ENCODE measurements at regions not wholly inside any gene's neighbourhood (a gene's known extent, or its start where the extent isn't known, plus 50 kb on each side); places are given as distances from the start of the nearest gene placed in this dataset.

DNA sequence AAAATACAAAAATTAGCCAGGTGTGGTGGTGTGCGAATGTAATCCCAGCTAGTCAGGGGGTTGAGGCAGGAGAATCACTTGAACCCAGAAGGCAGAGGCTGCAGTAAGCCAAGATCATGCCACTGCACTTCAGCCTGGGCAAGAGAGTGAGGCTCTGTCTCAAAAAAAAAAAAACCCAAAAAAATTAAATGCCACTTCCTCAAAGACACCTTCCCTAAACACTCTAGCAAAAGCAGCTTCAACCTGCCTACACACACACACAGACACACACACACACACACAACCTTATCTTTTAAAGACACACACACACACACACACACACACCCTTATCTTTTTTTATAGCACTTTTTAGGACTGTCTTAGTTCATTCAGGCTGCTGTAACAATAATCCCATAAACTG lies 201.7 kb upstream of the PSMD7 start:
- no peak for DNase-seq (ENCODE audit: low spot score)

DNA sequence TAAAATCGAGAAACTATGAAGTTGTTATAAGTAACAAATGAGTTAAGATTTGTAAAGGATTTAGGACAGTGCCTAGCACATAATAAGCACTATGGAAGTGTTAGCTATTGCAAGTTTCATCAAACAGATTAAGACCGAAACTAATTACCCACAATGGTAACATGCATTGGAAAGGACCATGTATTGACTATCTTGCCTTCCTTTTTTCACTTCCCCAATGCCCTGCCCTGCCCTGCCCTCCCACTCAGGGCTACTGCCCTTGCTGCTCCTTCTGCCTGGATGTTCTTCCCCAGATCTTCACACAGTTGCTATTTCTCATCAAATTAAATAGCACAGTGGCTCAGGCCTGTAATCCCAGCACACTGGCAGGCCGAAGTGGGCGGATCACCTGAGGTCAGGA lies 202.1 kb upstream of the PSMD7 start:
- DNase-seq (ENCODE audit: low spot score), result no peak

DNA sequence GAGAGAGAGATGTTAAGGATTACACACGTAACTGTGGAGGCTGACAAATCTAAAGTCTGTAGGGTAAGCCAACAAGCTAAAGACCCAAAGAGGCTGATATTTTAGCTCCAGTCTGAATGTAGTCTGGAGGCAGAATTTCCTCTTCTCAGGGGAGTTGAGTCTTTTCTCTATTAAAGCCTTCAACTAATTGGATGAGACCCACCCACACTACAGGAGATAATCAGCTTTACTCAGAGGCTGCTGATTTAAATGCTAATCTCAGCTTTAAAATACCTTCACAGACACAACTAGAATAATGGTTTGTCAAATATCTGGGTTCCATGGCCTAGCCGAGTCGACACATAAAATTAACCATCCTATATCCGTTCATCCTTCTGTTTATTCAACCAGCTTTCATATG lies 204.3 kb upstream of the PSMD7 start:
- DNase-seq (ENCODE audit: low spot score), result no peak

DNA sequence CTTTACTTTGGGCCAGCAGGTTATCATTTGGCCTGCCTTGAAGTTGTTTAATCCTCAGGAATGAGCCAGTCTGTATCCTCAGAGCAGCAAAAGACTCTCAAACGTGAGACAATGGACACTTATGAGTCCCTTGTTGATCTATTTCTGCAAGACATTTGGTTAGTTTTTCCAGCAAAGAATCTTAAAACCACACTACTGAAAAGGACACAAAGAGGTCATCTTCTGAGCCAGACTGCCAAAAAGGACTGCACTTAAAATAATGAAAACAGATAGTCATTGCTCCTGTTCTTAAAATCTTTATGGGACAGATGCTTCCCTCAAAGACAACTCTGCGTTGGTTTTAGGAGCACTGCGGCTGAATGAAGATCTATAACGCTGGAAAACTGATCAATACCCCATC lies 205.7 kb upstream of the PSMD7 start:
- DNase-seq (ENCODE audit: low spot score), result no peak

DNA sequence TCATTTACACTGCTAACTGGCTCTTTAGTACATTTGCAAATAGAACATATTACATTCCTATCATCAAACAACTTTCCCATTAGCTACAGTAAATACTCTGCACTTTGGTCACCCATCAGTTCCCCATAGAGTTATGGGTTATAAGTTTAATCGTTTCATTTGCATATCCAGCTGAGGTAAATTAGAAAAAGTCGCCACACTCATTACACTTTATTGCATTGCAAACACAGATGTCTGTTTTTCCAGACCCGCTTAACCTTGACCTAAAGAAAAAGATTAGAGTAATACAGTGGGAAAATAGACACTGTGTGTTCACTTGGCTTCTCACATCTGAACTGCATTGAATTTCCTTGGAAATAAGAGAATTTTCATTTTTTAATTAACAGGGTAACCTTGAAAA lies 213.1 kb upstream of the PSMD7 start:
- no peak for DNase-seq (ENCODE audit: low spot score)

DNA sequence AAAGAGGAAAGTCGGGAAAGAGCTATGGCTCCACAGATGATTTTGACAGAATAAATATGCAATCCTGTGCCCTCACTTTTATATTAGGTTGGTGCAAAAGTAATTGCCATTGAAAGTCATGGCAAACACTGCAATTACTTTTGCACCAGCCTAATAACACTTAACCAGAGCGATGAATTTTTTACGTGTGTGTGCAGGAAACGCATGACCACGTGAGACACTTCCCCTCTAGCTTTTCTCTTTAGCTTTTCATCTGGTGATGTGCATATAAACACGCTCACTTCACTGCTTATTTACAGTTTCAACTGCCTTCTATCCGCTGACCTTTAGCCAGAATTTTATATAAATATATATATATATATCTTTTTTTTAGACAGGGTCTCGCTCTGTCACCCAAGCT lies 216.3 kb upstream of the PSMD7 start:
- DNase-seq (ENCODE audit: low spot score), result no peak

DNA sequence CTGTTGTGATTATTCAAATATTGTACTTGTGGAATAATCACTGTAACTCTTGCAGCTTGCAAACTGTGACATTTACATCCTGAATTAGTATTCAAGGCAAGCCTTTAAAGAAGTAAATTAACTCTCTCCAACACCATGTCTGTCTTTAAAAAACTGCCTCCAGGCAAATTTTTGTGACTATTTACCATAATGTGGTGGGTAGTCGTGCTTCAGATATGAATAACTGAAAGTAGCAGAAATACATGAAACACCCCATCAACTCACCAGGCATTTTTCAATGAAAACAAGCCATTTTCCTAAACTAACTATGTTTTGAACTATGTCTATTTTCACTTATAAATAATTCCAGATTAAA lies 217.4 kb upstream of the PSMD7 start:
- no peak for DNase-seq (ENCODE audit: low spot score)

DNA sequence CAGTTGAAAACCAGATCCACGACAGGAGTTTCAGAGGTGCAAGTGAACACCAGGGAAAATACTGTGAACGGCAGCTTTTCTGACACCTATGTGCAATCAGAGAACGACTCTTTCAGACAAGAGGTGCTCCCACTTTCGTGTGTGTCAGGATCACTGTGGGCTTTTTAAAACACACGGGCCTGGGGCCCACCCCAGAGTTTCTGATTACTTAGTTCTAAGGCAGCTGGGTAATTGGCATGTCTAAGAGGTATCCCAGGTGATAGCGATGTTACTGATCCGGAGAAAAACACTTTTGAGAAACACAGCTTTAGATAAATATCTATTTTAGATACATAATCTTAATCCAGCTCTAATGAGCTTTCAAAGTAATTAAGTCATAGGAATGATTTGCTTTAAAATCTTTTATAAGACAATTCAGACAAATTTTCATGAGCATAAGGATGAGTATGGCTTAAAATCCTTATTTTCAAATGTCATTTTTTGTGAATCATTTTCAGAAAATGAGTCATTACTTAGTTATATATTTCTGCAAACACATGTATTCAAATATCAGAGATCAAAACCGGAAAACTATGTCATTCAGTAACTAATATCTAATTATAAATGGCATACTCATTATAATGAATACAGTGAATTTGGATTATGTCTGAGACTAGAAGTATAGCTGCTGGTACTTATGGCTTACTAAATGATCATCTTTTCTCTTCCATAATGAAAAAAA lies 217.9 kb upstream of the PSMD7 start:
- DNase-seq (ENCODE audit: low spot score), result no peak

DNA sequence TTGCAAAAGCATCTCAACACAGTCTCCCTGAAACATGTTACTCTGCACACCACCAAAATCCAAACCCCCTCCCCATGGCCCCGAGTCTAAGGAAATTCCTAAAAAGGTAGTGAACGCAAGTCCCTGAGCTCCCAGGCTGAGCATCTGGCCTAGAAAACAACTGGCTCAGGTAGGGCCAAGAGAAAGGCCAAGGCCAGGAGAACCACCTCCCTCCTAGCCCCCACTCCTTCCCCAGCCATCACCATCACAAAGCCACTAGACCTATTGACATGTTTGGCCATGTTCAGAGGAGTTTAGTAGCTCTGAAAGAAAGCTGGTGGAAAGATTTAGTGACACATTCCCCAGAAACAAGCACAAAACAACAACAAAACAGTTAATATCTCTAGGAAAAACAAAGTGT lies 220.0 kb upstream of the PSMD7 start:
- no peak for DNase-seq (ENCODE audit: low spot score)

DNA sequence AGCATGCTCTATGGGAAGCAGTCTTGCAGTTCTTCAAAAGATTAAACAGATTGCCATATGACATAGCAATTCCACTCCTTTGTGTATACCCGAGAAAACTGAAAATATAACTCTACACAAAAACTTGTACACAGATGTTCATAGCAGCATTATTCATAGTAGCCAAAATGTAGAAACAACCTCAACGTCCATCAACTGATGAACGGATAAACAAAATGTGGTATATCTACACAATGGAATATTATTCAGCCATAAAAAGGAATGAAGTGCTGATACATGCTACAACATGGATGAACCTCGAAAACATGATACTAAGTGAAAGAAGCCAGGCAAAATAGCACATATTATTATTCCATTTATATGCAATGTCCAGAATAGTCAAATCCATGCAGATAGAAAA lies 221.2 kb upstream of the PSMD7 start:
- DNase-seq (ENCODE audit: low spot score), result no peak

DNA sequence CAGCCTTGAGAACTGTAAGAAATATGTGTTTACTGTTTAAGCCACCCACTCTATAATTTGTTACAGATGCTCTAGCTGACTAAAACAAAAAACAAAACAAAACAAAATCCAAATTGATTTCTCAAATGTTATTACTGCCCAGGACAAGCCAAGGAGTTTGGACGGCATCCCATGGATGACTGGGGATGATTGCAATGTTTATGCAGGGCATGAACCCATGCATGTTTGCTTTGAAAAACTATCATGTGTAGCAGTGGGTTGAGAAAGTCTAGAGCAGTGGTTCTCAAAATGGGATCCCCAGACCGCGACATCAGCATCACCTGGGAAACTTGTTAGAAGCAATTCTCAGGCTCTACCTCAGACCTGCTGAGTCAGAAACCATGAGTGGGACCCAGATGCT lies 223.2 kb upstream of the PSMD7 start:
- DNase-seq (ENCODE audit: low spot score), result peak; percentile 10

DNA sequence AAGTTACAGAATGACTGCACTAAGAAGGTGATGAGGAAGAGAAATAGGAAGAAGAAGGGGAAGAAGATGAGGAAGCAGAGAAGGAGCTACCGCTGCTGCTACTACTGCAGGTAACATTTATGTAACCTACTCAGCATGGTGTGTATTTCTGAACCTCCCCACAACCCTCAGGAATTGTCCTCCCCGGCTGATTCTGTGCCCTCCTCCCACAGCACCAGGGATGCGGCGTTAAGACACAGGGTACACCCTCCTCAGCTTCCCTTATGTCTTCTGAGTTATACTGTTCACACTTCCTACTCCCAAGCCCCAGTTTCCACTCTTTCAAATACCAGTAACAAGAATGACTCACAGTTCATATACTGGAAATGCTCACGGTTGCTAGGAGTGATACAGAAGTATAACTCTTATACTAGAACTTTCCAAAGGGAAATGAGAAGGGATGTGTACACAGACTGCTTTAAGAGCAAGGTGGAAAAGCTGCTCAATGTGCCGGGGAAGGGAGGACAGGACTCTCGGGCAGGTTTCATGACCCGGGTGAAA lies 224.5 kb upstream of the PSMD7 start:
- DNase-seq (ENCODE audit: low spot score), result no peak

DNA sequence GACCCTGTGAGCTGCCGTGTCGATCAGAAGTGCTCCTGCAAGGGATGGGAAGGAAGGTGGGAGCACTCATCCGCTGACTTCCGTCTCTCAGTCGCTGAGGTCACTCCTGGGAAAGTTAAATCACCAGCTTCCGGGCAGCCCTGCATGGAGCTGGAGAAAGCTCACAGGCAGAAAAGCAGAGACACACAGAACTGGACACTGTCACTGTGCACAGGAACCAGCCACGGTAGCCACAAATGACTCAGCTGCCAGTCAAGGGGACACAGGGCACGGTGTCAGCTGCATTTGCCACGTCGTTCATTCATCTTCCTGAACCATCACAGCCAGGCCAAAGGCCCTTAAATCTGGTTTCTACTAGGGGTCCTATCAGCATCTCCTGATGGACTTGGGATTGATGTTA lies 226.4 kb upstream of the PSMD7 start:
- DNase-seq (ENCODE audit: low spot score), result no peak

DNA sequence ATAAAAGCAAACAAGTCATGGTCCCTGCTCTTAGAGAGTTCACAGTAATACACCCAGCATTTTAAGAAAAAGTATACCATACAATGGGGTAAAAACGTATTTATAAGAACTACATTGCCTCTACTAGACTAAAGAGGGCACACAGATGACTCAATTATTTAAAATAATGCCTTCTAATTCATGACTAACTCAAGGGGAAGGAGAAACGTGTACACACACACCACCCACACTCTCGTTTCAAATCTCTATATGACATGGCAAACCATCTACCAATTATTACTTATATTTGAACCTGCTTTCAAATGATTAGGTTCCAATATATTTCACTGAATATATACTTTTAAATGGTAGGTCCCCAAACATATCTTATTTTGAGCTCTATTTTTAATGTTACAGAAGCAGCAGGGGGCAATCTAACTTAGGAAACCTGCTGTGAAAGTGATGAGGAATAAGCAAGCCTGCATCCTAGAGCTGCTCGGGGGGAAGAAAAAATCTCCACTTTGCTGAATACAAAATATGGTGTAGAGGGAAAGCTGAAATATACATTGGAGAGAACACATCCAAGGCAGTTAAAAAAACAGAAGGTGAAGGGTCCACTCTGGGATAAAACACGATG lies 232.4 kb upstream of the PSMD7 start:
- no peak for DNase-seq (ENCODE audit: low spot score)

DNA sequence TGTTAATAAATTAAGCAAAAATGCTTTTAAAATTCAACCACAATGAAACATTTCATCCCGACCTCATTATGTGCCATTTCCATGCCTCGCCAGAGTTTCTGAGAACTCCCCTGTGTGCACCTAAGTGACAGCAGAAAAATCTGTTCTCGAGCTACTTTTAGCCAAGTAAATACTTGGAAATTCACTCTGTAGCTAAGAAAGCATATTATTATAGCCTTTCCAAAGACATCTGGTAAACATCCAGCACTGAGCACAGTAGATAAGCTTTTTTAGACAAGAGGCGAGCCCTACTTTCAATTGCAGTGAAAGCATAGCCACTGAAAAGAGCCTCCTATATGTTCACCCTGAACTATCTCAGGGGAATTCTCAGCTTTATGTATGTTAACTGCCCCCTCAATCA lies 242.8 kb upstream of the PSMD7 start:
- no peak for DNase-seq (ENCODE audit: low spot score)

DNA sequence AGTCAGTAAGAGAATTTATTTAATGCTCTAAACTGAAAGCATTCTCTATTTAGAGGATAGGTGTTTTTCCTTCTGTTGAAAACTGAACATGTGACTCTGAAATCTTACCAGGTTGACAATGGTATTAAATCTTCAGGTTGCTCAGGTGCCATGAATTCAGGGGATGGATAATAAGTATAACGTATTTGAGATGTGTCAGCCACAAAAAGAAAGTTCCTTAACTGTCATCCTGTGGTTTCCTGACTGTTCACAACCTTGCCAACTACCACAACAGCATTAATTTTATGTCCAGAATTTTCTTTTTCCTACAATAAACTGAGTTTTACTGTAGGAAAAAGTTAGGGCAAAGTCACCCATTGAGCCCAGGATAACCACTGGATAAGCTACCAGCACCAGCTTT lies 243.3 kb upstream of the PSMD7 start:
- DNase-seq (ENCODE audit: low spot score), result no peak

DNA sequence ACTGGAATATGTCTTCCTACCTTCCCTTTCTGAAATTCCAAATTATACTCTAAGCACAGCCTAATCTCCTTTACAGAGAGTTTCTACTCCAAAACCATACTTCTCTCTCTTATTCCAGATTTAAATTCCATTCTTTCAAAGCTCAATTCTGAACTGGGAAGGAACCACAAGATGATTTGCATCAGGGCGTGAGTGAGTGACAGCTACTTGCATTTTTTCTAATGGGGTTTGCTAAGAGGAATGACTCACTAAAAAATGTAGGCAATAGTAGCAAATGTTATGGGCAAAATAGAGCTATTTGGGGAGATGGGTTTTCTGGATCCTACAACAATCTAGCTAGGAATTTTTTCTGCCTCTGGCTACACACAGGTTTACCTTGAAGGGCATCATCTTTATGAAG lies 244.6 kb upstream of the PSMD7 start:
- DNase-seq (ENCODE audit: low spot score), result no peak

DNA sequence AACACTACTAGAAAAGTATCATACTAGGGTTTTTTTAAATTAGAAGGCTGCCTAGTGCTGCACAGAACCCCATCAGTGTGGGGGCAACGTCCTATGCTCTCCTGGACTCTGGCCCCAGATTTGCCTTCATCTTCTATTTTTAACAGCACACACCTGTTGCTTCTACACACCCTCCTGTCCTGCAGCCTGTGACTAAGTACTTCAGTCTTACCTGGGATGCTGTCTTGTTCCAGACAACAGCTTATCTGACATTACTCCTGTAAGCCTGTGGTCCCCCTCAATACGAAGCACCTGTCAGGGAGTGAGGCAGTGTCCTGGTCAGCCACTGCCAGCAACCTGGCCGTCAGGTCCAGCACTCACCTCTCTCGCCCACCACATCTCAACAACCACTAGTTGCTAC lies 247.6 kb upstream of the PSMD7 start:
- DNase-seq (ENCODE audit: low spot score), result no peak

DNA sequence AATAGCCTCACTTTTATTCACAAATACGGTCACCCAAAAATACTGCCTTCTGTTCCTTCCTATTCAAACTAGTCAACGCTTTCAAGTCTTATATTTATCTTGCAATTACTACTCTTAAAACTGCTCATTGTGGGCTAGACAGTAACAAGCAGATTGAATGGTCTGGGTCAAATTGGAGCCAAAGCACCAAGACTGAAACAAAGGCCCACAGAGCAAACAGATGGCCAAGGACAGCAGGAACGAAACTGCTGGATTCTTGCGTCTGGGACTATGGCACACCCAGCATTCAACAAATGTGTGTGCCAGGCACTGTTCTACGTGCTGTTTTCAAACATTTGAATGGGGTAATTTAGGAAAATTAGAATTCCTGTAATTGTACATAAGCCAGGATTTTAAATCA lies 250.1 kb upstream of the PSMD7 start:
- DNase-seq (ENCODE audit: low spot score), result no peak

DNA sequence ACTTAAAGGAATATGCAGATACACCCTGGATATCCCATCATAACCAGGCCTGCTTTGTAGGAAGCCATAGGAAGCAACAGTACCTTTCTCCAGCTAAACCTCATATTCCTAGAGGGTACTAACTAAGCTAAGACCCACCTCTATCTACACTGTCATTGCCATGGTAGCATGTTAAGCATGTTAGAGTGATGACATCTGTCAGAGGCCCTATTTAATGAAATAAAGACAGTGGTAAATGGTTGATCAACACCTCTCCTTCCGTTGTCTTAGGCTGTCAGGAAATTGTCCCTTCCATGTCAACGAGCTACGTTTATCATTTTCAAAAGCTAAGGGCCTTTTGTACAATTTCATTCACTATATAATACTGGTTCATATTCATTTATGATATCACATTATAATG lies 251.1 kb upstream of the PSMD7 start:
- no peak for DNase-seq (ENCODE audit: low spot score)

DNA sequence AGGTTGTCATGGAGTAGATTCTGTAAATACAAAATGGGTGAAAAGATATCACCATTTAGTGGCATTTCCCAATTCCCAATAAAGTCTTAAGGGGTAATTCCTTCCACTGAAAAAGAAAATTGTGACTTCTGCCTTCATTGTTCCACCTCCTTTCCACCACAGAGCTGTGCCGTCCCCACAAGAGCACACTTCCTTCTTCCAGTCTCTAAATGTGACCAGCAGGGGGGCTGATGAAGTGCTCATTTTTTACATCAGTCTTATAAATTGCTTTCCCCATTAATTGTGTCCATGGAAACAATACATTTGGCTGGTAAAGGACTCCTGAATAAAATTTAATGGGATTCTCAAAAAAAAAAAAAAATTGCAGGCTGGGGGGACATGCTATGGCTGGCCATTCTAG lies 260.8 kb upstream of the PSMD7 start:
- peak; percentile 28 for DNase-seq (ENCODE audit: low spot score)

DNA sequence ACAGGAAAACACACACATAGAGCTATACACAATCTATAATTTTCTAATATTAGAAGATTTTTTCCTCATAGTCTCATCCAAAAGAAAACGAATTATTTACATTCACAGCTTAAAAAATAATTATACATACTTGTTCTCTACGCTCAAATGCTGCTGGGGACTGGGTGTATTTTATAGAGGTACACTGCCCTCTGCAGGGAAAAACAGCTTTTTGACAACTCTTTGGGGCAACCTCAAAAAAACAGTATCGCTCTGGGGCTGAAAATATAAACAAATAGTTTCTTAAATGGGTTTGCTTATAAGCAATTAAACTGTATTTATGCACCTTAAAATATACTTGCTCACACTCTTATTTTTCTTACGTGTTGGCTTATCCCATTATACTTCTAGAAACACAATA lies 261.8 kb upstream of the PSMD7 start:
- peak; percentile 24 for DNase-seq (ENCODE audit: low spot score)

DNA sequence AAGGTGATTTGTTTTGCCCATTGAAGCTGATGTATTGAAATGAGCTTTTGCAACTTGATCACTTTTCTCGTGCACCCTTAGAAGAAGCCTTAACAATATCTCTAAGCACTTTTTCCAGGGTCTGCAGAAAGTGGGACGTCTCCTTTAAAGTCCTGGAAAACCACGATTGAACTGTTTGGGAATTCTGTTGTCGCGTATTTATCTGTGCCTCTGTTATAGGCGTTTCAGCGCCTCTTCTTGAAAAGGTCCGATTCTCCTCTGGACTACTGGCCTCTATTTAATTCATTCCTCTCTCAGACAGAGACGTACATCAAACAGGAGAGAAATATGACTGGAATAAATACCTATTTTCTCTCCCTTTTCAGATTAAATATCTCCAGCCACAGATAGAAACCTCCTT lies 262.4 kb upstream of the PSMD7 start:
- no peak for DNase-seq (ENCODE audit: low spot score)

DNA sequence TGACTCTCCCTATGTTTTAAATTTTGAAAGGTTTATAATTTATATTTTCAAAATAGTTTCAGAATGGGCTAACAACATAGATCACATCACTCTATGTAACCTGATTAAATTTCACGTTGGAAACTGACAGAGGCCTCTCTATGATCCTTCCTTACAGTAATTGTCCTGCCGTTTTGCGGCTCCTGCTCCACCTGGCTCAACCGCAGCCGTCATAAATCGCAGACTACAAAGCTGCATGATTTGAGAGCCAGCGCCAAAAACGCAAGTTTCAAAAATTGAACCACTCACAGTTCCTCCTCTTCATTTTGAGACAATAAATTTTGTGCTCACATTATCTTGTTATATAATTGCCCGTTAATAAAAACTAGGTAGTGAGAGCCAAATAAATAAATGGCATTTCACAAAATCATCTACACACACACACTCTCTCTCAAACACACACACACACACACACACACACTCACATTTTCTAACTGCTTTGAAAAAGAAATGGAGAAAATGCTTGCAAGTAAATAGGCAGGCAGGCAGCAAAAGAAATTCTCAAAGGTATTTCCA lies 263.1 kb upstream of the PSMD7 start:
- no peak for DNase-seq (ENCODE audit: low spot score)

All from AG20443 (cell line).